ENCODE measurements at regions not wholly inside any gene's neighbourhood (a gene's known extent, or its start where the extent isn't known, plus 50 kb on each side); places are given as distances from the start of the nearest gene placed in this dataset.
"Not testable (repeated sequence)": the region's sequence is repeated elsewhere in the genome, so short reads cannot be mapped to it uniquely, and the experiment has no call there.

GRCh38 chr20:63145156-63145555 lies 70.8 kb downstream of the YTHDF1 start:
- no peak for DNase-seq (ENCODE audit: low read depth)

- no peak for DNase-seq (ENCODE audit: low read depth)
Measured at GRCh38 chr20:63142933-63143332, 73.0 kb downstream of the YTHDF1 start.

- DNase-seq (ENCODE audit: low read depth) = no peak
Measured at GRCh38 chr20:63141531-63141930, 74.4 kb downstream of the YTHDF1 start.

GRCh38 chr20:63140514-63141433 lies 75.2 kb downstream of the YTHDF1 start:
- DNase-seq (ENCODE audit: low read depth) = no peak

GRCh38 chr20:63139837-63140236 lies 76.1 kb downstream of the YTHDF1 start:
- no peak for DNase-seq (ENCODE audit: low read depth)

GRCh38 chr20:63139356-63139755 lies 76.6 kb downstream of the YTHDF1 start:
- DNase-seq (ENCODE audit: low read depth) = no peak

- DNase-seq (ENCODE audit: low read depth) = no peak
Measured at GRCh38 chr20:63138855-63139341, 77.0 kb downstream of the YTHDF1 start.

- no peak for DNase-seq (ENCODE audit: low read depth)
Measured at GRCh38 chr20:63137851-63138415, 78.0 kb downstream of the YTHDF1 start.

GRCh38 chr20:63136296-63136695 lies 79.6 kb downstream of the YTHDF1 start:
- DNase-seq (ENCODE audit: low read depth) = no peak

GRCh38 chr20:63135411-63135810 lies 80.5 kb downstream of the YTHDF1 start:
- DNase-seq (ENCODE audit: low read depth) = no peak

- not testable (repeated sequence) for DNase-seq (ENCODE audit: low read depth)
Measured at GRCh38 chr20:63134711-63135361, 81.1 kb downstream of the YTHDF1 start.

- DNase-seq (ENCODE audit: low read depth) = no peak
Measured at GRCh38 chr20:63134201-63134612, 81.7 kb downstream of the YTHDF1 start.

GRCh38 chr20:63133481-63134091 lies 82.3 kb downstream of the YTHDF1 start:
- no peak for DNase-seq (ENCODE audit: low read depth)

- DNase-seq (ENCODE audit: low read depth) = no peak
Measured at GRCh38 chr20:63132715-63133471, 83.0 kb downstream of the YTHDF1 start.

GRCh38 chr20:63132131-63132714 lies 83.7 kb downstream of the YTHDF1 start:
- no peak for DNase-seq (ENCODE audit: low read depth)

GRCh38 chr20:63130658-63131577 lies 85.0 kb downstream of the YTHDF1 start:
- DNase-seq (ENCODE audit: low read depth) = no peak

GRCh38 chr20:63129991-63130657 lies 85.8 kb downstream of the YTHDF1 start:
- DNase-seq (ENCODE audit: low read depth) = no peak

GRCh38 chr20:63129376-63129965 lies 86.5 kb downstream of the YTHDF1 start:
- no peak for DNase-seq (ENCODE audit: low read depth)

GRCh38 chr20:63128956-63129355 lies 87.0 kb downstream of the YTHDF1 start:
- DNase-seq (ENCODE audit: low read depth) = no peak
